GM21526 (cell line): ENCODE measurements at regions not wholly inside any gene's neighbourhood (a gene's known extent, or its start where the extent isn't known, plus 50 kb on each side); places are given as distances from the start of the nearest gene placed in this dataset.

Experiments
- ATAC-seq: cut with Tn5 transposase; IDR thresholded peaks from one replicate; pipeline ENCODE4 v1.9.1; 2021; ENCODE audit warnings: moderate library complexity; ENCODE audit not compliant: unreplicated experiment, low FRiP score

GRCh38 chr6:82072751-82073150 is 174.8 kb downstream of the IBTK start:
- ATAC-seq = no peak

GRCh38 chr6:82072121-82072521 is 175.4 kb downstream of the IBTK start:
- no peak for ATAC-seq

GRCh38 chr6:82068721-82069120 is 178.8 kb downstream of the IBTK start:
- ATAC-seq = no peak

DNA sequence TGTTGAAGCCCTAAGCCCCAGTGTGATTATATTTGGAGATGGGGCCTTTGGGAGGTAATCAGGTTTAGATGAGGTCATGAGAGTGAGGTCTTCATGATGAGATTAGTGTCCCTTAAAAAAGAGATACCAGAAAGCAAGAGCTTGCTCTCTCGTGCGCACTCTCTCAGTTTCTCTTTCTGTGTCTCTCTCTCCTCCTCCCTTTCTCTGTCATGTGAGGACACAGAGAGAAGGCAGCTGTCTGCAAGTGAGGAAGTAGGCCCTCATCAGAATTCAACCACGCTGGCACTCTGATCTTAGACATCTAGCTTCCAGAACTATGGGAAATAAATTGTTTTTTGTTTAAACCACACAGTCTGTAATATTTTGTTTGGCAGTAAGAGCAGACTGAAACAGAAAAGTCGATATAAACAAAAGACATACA is 180.5 kb downstream of the IBTK start:
- peak; percentile 99 for ATAC-seq

DNA sequence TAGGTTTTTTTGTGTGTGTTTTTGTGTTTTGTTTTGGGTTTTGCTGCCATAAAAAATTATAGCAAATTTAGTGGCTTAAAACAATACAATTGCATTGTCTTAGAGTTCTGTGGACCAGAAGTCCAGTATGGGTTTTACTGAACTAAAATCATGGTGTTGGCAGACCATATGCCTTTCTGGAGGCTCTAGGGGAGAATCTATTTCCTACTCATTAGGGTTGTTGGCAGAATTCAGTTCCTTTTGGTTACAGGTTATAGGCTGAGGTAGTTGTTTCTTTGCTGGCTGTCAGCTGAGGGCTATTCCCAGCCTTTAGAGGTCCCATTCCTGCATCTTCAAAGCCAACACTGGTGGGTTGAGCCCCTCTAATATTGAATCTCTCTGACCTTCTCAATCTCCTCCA is 181.3 kb downstream of the IBTK start:
- no peak for ATAC-seq

- ATAC-seq = no peak
Measured at GRCh38 chr6:82063574-82063973, 184.0 kb downstream of the IBTK start.

DNA sequence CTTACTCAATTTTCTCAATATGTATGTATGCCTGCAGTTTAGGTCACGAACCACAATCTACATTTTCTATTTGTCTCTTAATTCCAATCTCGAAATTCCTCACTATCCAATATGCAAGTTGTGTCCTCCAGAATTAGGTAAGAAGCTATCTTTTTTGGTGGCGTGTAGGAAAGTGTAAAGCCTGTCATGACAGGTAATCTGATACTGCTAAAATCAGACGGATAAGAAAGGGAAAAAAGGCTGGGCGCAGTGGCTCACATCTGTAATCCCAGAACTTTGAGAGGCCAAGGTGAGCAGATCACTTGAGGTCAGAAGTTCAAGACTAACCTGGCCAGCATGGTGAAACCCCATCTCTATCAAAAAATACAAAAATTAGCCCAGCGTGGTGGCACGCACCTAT is 185.3 kb downstream of the IBTK start:
- no peak for ATAC-seq

GRCh38 chr6:82057846-82058554 is 189.5 kb downstream of the IBTK start:
- ATAC-seq = no peak

DNA sequence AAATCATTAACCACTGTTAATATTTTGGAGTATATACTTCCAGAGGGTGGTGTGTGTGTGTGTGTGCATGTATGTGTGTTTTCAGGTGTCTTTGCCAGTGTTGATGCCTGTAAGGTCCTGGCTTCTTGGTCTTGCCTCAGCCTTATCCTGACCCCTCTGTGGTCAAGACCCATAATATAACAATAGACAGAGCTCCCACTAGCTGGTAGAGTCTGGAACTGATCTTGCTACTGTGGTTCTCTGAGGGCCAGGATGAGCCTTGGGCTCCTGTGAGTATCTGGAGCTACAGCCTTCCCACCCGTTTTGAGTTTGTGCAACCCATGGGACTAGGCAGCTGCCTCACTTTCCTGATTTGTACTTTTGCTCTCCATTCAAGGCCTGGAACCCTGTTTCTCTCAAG is 191.0 kb downstream of the IBTK start:
- ATAC-seq = no peak

GRCh38 chr6:82045965-82046756 is 201.4 kb downstream of the IBTK start:
- no peak for ATAC-seq

DNA sequence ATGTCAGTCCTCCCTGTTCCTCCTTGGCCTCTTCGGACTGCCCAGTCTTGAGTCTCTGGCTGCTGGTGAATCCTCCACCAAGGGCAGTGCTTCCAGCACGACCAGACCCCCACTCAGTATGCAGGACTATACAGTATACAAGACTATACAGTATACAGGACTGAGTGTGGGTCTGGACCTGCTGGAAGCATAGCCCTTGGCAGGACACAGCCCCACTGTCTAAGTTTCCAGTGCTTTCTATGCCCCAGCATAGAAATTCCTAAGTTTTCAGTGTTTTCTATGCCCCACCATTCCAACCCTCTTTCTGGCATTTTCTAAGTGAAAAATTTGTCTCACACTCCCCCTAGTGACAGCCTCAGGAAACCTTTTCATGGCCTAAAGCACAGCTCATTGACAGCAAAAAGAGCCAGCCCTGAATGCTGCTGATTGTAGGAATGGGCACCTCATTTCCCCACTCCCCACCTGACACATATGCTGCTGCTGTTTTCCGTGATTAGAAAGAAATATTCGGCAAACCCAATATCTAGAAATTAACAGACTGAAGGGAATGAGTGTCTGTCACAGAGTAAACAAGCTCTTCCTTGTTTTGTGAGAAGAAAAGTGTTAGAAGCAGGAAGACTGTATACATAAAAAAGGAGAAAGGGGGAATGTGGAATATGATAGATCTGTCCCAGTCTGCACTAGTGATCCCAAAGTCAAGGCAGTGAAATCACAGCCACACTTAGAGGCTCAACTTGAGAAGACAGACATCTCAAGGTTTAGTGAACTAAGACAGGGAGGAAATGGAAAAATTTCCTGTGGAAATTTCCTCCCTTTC is 206.9 kb downstream of the IBTK start:
- peak; percentile 85 for ATAC-seq

GRCh38 chr6:82038631-82039030 is 208.9 kb downstream of the IBTK start:
- ATAC-seq = no peak

DNA sequence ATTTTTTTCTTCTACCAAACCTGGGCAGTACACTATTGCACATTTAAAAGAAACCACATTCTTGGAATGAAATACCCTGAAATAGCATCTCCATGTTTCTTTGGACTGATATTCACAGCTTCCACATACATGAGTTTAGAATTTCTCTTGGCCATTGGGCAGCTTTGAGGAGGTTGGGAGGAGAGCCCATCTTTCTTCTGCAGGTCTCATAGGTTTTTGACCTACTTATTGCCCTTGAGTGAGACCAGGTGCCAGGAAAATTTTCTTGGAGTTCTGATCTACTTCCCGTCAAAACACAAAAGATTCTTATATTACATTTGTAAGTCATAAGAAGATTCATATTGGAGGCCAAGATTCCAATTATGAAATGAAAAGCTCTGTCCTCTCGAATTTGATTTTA is 212.0 kb downstream of the IBTK start:
- ATAC-seq = no peak

DNA sequence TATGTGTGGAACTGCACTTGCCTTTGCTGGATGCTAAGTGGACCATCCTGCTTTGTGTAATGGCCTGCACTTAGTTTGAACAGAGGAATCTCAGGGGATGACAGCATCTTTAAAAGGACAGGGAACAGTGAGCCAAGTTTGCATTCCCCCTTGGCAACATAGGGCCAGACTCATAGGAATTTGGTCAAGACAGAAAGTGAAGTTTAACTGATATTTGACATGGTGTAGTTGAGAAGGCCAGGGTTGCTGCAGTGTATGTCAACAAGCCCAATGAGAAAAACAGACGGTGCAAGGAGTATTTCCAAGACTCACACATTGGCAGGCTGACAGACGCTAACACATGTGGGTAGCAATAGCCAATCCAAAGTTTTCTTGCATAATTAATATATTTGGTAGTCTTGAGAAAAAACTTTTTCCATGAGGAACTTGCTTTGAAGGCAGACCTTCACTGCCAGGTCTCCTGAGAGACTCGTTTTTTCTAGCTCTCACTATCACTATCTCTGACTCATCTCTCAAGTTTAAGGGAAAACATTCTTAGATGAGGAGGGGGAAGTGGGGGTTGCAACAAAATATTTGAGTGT is 213.8 kb downstream of the IBTK start:
- no peak for ATAC-seq

DNA sequence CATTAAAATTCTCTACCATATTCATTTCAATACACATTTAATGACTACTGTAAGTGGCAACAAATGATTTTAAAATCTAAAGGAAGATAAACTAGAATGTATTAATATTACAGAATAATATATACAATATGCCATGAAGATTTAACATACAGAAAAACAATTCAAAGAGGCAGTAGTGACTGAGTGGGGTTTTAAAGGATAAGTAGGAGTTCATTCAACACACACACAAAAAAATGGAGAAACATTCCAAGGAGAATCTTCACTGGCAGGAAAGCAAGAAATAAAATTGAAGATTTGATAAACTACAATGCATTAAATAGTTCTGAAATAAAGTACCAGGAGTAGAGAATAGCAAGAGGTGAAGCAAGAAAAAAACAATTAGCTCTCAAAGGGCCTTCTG is 215.1 kb downstream of the IBTK start:
- ATAC-seq = no peak

- no peak for ATAC-seq
Measured at GRCh38 chr6:82030761-82031503, 216.6 kb downstream of the IBTK start.

- ATAC-seq = no peak
Measured at GRCh38 chr6:82030301-82030700, 217.2 kb downstream of the IBTK start.

DNA sequence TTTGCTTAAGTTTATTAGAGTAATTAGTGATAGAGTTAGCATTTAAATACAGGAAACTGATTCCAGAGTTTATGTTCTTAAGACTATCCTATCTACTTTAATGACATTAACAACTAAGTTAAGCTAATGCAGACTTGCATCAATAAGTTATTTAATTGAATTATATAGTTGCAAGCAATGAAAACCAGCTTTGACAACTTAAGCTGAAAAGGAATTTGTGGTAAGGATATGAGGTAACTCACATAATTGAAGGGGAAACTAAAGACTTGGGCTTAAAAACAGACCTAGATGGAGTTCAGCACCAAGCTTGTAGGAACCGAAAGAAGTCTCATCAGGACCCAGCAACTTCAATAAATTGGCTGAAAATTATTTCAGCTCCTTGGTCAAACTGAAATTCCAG is 222.3 kb downstream of the IBTK start:
- no peak for ATAC-seq

DNA sequence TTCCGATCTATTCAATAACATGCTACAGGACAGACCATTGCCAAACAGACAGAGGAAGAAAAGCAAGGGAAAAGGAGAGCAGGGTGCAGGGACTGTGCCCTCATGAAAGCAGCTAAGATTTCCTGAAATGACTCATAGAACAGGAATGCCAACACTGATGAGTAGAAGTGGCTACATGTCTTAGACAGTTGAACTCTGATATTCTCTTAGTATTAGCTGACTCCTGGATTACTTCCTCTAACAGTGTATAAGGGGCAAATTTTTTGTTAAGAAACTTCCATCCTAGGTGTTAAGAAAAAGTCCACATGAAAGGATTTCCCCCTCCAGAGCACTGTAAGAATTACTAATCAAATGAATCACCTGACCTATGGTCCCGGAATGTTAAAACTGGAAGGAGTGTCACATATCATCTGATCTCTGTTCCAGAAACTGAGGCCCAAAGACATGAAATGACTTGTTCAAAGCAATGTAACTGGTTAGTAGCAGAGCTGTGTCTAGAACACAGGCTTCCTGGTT is 224.9 kb downstream of the IBTK start:
- no peak for ATAC-seq

DNA sequence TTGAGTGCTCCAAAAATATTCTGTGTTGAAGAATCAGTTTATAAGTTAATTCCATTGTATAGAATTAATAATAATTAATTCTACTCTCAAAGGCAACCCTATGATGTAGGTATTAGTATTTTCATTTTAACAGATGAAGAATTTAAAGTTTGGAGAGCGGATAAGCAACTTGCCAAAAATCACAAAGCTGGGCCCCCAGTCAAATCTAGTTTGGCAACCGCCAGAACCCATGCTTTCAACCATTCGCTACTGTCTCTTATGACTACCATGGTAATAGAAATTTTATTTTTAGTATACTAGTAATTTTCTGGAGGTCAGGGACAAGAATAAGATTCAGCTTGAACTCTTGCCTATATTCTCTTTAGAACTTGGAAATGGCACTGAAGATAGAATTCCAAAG is 229.8 kb downstream of the IBTK start:
- ATAC-seq = no peak
